ENCODE measurements at regions not wholly inside any gene's neighbourhood (a gene's known extent, or its start where the extent isn't known, plus 50 kb on each side); places are given as distances from the start of the nearest gene placed in this dataset.

DNA sequence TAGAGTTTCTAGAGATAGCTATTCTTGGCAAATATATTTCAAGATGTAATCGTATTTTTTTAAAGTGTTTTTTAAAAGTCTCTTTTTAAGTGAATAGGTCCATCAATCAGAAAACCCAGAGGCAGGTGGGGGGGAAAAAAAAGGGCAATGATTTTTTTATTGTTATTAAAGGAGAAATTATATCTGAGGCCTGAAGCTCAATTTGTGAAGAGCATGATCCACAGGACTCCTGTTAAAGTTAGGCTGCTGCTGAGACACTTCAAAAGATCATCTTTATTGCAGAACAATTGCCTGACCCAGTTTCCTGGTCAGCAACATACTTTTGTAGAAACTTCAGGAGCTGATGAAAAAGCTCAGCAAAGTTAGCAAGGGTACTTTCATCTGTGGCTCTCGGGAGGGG is 326.2 kb downstream of the RASEF start:
- peaks cover 4% of the 10 kb centered on the region for H3K4me1 Mint-ChIP-seq (ENCODE audit: unreplicated experiment)
- no peaks in the 10 kb centered on the region for H3K36me3 Mint-ChIP-seq (ENCODE audit: low read depth, unreplicated experiment)
- TF ChIP-seq, protein P1, sequence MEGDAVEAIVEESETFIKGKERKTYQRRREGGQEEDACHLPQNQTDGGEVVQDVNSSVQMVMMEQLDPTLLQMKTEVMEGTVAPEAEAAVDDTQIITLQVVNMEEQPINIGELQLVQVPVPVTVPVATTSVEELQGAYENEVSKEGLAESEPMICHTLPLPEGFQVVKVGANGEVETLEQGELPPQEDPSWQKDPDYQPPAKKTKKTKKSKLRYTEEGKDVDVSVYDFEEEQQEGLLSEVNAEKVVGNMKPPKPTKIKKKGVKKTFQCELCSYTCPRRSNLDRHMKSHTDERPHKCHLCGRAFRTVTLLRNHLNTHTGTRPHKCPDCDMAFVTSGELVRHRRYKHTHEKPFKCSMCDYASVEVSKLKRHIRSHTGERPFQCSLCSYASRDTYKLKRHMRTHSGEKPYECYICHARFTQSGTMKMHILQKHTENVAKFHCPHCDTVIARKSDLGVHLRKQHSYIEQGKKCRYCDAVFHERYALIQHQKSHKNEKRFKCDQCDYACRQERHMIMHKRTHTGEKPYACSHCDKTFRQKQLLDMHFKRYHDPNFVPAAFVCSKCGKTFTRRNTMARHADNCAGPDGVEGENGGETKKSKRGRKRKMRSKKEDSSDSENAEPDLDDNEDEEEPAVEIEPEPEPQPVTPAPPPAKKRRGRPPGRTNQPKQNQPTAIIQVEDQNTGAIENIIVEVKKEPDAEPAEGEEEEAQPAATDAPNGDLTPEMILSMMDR (IDR thresholded peaks at IDR 0.05; ENCODE audit: unreplicated experiment), result no peak
- no peak overlapping the region for H3K27ac Mint-ChIP-seq (ENCODE audit: unreplicated experiment)
- no peaks in the 10 kb centered on the region for H3K9me3 Mint-ChIP-seq (ENCODE audit: unreplicated experiment)
- no peak overlapping the region for H3K4me3 Mint-ChIP-seq (ENCODE audit: unreplicated experiment)
- DNase-seq (ENCODE audit: low spot score), result no peak
- H3K27me3 Mint-ChIP-seq (ENCODE audit: unreplicated experiment), result no peaks in the 10 kb centered on the region

- H3K27me3 Mint-ChIP-seq (ENCODE audit: unreplicated experiment), result no peaks in the 10 kb centered on the region
- H3K4me3 Mint-ChIP-seq (ENCODE audit: unreplicated experiment), result no peak overlapping the region
- H3K36me3 Mint-ChIP-seq (ENCODE audit: low read depth, unreplicated experiment), result no peaks in the 10 kb centered on the region
- TF ChIP-seq, protein P1 (IDR thresholded peaks at IDR 0.05; ENCODE audit: unreplicated experiment), result no peak
- no peak for DNase-seq (ENCODE audit: low spot score)
- peaks cover 39% of the 10 kb centered on the region for H3K4me1 Mint-ChIP-seq (ENCODE audit: unreplicated experiment)
- H3K27ac Mint-ChIP-seq (ENCODE audit: unreplicated experiment), result no peak overlapping the region
- H3K9me3 Mint-ChIP-seq (ENCODE audit: unreplicated experiment), result no peaks in the 10 kb centered on the region
Observed at GRCh38 chr9:82745919-82746318, 317.0 kb downstream of the RASEF start.

DNA sequence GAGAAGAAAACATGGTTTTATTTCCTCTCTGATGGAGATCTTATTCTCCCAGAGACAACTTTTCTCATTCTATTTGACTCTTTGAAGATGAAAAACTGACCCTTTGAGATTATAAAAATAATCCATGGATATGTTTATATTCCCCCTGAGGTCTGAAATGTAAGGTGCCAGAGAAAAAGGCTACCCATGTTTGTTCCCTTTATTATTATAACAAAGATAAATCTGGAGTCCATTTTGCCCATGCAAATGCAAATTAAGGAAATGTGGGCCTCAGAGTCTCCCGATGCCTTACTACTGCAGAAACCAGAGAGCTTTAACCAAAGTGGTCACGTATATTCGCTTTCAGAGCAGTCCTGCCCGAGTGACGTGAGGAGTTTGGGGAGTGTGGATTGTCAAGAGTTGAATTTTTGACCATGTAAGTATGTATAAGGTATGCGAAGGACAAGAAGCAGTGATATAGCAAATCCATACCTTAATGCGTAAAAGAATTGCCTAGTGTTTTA is 312.5 kb downstream of the RASEF start:
- TF ChIP-seq, protein P1 (IDR thresholded peaks at IDR 0.05; ENCODE audit: unreplicated experiment), result no peak
- H3K27ac Mint-ChIP-seq (ENCODE audit: unreplicated experiment), result no peak overlapping the region
- H3K27me3 Mint-ChIP-seq (ENCODE audit: unreplicated experiment), result no peaks in the 10 kb centered on the region
- no peaks in the 10 kb centered on the region for H3K9me3 Mint-ChIP-seq (ENCODE audit: unreplicated experiment)
- peaks cover 12% of the 10 kb centered on the region for H3K4me1 Mint-ChIP-seq (ENCODE audit: unreplicated experiment)
- DNase-seq (ENCODE audit: low spot score), result no peak
- H3K4me3 Mint-ChIP-seq (ENCODE audit: unreplicated experiment), result no peak overlapping the region
- H3K36me3 Mint-ChIP-seq (ENCODE audit: low read depth, unreplicated experiment), result no peaks in the 10 kb centered on the region

DNA sequence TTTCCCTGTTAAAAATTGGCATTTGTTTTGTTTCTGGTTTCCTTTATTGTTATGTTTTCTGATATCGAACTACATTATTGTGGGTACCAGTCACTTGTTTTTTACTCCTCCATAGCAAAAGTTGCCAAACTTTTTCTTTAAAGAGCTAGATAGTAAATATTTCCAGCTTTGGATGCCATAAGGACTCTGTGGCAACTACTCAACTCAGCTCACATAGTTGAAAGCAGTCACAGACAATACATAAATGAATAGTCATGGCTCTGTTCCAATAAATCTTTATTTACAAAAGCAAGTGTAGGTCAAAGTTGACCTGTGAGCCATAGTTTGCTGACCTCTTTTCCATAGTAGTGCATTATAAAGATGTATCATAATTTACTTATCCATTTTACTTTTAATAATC is 305.0 kb downstream of the RASEF start:
- Mint-ChIP-seq H3K27ac (ENCODE audit: unreplicated experiment) (no peak overlapping the region), H3K27me3 (ENCODE audit: unreplicated experiment) (peaks cover 2% of the 10 kb centered on the region), H3K36me3 (ENCODE audit: low read depth, unreplicated experiment) (no peaks in the 10 kb centered on the region), H3K9me3 (ENCODE audit: unreplicated experiment) (no peaks in the 10 kb centered on the region), H3K4me3 (ENCODE audit: unreplicated experiment) (no peak overlapping the region), H3K4me1 (ENCODE audit: unreplicated experiment) (no peaks in the 10 kb centered on the region)
- TF ChIP-seq, protein P1 (IDR thresholded peaks at IDR 0.05; ENCODE audit: unreplicated experiment), result no peak
- no peak for DNase-seq (ENCODE audit: low spot score)

- no peaks in the 10 kb centered on the region for H3K9me3 Mint-ChIP-seq (ENCODE audit: unreplicated experiment)
- H3K27me3 Mint-ChIP-seq (ENCODE audit: unreplicated experiment), result peaks cover 2% of the 10 kb centered on the region
- DNase-seq (ENCODE audit: low spot score), result no peak
- no peak overlapping the region for H3K4me3 Mint-ChIP-seq (ENCODE audit: unreplicated experiment)
- H3K27ac Mint-ChIP-seq (ENCODE audit: unreplicated experiment), result no peak overlapping the region
- no peaks in the 10 kb centered on the region for H3K4me1 Mint-ChIP-seq (ENCODE audit: unreplicated experiment)
- TF ChIP-seq, protein P1 (IDR thresholded peaks at IDR 0.05; ENCODE audit: unreplicated experiment), result no peak
- H3K36me3 Mint-ChIP-seq (ENCODE audit: low read depth, unreplicated experiment), result no peaks in the 10 kb centered on the region
Observed at GRCh38 chr9:82761027-82761426, 301.9 kb downstream of the RASEF start.

All from endothelial cell (in vitro differentiated cells).